ENCODE measurements at regions not wholly inside any gene's neighbourhood (a gene's known extent, or its start where the extent isn't known, plus 50 kb on each side); places are given as distances from the start of the nearest gene placed in this dataset.

DNA sequence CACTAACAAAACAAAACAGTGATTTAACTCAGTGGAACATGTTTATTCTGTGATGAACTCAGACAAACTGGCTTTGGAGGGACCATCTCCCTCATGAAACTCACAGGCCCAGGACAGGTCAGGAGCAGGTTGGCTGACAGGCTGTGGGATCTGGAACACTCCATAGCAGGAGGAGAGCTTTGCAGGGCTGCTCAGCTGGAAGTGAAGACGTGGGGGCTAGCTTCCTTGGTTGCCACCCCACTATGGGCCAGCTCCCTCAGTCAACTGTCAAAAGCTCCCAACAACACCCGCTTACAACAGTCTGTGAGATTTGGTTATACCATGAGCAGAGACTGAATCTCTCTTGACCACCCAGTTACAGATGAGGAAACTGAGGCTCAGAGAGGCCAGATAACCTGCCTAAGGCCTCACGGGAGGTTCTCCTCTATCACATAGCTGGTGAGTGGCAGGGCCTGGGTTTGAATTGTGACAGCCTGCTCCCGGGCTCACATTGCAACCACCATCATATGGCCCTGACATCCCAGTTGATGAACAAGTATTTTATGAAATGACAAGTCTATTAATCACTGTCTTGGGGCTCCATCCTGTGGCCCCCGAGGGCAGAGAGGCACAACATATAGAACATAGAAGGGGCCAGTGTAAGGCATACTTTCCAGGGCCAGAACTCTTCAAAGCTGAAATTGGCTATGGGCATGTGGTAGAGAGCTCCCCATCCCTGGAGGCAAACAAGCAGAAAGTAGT, 473.4 kb downstream of the MN1 start:
- Histone ChIP-seq H3K4me1 (ENCODE audit: control insufficient read depth, insufficient read depth, low read length) (peaks cover 5% of the 10 kb centered on the region), H3K9me3 (replicated peaks; ENCODE audit: control insufficient read depth, low read depth, low read length) (no peaks in the 10 kb centered on the region), H3K27me3 (ENCODE audit: control insufficient read depth, insufficient read depth, low read length) (peaks cover 33% of the 10 kb centered on the region), H3K27ac (ENCODE audit: low read length) (no peak overlapping the region), H3K4me3 (ENCODE audit: low read length) (no peak overlapping the region), H3K36me3 (ENCODE audit: control insufficient read depth, insufficient read depth, low read length) (no peaks in the 10 kb centered on the region)
- no CpG with 5 or more reads among the region's 5 CpGs for WGBS (ENCODE audit: insufficient coverage)
- no peak for DNase-seq

DNA sequence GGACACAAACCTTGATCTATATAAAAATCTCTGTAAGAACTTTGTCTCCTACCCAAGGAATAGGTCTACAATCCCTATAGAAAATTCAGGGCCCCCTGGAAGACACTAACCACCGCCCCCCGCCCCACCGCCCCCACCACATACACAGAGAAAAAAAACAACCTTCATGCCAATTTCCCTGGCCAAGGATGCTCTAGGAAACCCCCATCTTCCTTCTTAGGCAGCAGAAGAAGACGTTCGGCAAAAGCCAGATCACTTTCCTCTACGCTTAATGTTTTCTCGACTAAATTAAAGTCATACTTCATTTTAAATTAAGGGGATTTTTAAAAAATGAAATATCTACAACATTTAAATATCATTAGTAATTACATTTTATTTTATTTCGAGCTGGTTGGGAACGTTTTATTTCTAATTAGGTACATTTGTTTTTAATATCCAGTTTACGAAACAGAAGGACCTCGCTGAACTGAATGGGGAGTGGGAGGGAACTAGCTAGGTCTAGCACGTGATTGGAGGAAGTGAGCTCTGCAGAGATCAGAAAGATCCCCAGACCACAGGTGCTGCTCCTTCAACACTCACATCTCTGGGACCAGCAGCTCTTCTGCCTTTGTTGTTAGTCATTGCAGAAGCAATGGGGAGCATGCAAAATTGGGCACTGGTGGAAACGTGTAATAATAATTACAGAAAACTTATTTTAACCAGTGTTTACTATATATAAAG, 472.3 kb downstream of the MN1 start:
- Histone ChIP-seq H3K4me3 (ENCODE audit: low read length) (no peak overlapping the region), H3K36me3 (ENCODE audit: control insufficient read depth, insufficient read depth, low read length) (no peaks in the 10 kb centered on the region), H3K27me3 (ENCODE audit: control insufficient read depth, insufficient read depth, low read length) (peaks cover 22% of the 10 kb centered on the region), H3K4me1 (ENCODE audit: control insufficient read depth, insufficient read depth, low read length) (no peaks in the 10 kb centered on the region), H3K9me3 (replicated peaks; ENCODE audit: control insufficient read depth, low read depth, low read length) (no peaks in the 10 kb centered on the region), H3K27ac (ENCODE audit: low read length) (no peak overlapping the region)
- peak; percentile 41 for DNase-seq
- WGBS (ENCODE audit: insufficient coverage) = 0% methylated on average over 1 of the region's 13 CpGs

DNA sequence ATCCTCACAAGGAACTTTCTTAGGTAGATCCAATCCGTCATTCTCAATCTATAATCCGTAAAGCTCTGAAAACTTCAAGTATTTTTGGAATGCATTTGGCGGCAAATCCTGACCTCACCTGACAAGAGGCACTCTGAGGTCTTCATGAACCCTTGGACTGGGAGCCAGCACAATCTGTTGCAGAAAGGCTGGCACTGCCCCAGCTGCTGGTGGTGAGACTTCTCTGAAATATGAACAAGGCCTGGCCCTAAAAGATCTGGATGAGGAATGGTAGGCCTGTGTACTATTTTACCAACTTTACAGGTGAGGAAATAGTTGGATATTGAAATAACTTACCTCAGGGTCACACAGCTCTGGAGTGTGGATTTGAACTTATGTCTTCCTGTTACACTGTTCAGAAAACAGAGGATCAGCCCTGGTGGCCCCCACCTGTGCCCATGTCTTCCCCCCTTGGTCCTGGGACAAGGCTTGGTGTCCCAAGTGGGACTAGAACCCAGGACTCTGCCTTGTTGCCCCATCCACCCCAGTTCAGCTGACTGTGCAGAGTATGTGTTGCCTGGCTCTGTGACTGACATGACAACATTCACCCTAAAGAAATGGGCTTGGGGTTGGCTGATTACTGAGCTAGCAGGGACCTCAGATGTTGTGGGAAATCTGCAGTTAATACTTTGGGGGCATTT, 471.4 kb downstream of the MN1 start:
- Histone ChIP-seq H3K27ac (ENCODE audit: low read length) (no peak overlapping the region), H3K27me3 (ENCODE audit: control insufficient read depth, insufficient read depth, low read length) (peaks cover 25% of the 10 kb centered on the region), H3K4me1 (ENCODE audit: control insufficient read depth, insufficient read depth, low read length) (no peaks in the 10 kb centered on the region), H3K36me3 (ENCODE audit: control insufficient read depth, insufficient read depth, low read length) (no peaks in the 10 kb centered on the region), H3K9me3 (replicated peaks; ENCODE audit: control insufficient read depth, low read depth, low read length) (no peaks in the 10 kb centered on the region), H3K4me3 (ENCODE audit: low read length) (no peak overlapping the region)
- WGBS (ENCODE audit: insufficient coverage) = 75% methylated on average over 2 of the region's 3 CpGs
- DNase-seq = no peak

DNA sequence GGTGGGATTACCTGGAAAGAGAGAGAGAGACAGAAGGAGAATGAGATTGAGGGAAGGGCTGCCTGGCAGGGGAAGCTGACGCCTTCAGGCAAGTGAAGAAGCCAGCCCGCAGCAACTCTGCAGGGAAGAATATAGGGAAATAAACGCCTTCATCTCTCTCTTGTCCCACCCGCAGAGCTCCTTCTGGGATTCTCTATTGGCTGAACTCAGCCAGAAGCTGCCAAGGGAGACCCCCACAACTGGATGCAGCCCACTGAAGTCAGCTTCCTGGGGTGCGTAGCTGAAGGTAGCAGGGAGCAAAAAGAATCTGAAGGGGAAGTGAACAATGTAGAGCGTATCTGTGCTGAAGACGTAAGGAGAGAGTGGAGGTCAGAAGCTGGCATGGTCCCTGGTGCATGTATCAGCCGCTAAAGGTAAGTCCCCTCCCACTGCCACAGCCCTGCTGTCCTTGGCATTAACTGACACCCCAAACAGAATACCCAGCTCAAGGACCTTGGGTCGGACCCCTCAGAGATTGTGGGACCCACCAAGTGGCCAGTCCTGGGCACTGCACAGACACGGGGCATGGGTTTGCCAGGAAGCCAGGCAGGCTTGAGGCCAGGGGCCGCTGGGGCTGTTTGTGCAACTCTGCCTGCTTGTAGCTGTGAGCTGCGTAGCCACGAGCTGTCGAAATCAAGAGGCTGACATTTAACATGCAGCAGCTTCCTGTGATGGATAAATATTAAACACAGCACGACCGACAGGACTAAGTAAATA, 469.9 kb downstream of the MN1 start:
- peaks cover 25% of the 10 kb centered on the region for H3K27me3 ChIP-seq (ENCODE audit: control insufficient read depth, insufficient read depth, low read length)
- H3K4me1 ChIP-seq (ENCODE audit: control insufficient read depth, insufficient read depth, low read length) = no peaks in the 10 kb centered on the region
- H3K27ac ChIP-seq (ENCODE audit: low read length) = no peak overlapping the region
- no peak overlapping the region for H3K4me3 ChIP-seq (ENCODE audit: low read length)
- no peak for DNase-seq
- no peaks in the 10 kb centered on the region for H3K9me3 ChIP-seq (replicated peaks; ENCODE audit: control insufficient read depth, low read depth, low read length)
- H3K36me3 ChIP-seq (ENCODE audit: control insufficient read depth, insufficient read depth, low read length) = no peaks in the 10 kb centered on the region
- 20% methylated on average over 9 of the region's 16 CpGs for WGBS (ENCODE audit: insufficient coverage)

DNA sequence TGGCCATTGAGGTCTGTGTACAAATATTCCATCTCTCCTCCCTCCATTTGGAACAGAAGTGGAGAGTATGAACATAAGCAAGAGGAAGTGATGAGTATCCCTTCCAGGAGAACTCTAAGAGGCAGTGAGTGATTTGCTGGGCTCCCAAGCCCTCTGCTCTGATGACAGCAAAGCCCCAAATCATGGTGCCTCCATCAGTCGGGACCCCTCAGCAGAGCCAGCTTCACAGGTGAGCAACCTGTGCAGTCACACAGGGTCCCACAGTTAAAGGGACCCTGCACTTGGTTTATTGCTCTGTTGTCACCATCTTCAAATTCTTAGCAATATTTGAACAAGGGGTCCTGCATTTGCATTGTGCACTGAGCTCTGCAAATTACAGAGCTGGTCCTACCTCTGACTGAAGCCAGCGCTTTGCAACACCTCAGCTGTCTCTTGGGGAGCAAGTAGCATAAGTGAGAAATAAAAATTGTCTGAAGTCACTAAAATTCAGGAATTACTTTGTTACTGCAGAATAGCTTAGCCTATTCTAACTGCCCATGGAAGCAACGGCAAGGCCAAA, 466.4 kb downstream of the MN1 start:
- DNase-seq = no peak
- Histone ChIP-seq H3K27ac (ENCODE audit: low read length) (no peak overlapping the region), H3K9me3 (replicated peaks; ENCODE audit: control insufficient read depth, low read depth, low read length) (no peaks in the 10 kb centered on the region), H3K4me1 (ENCODE audit: control insufficient read depth, insufficient read depth, low read length) (no peaks in the 10 kb centered on the region), H3K27me3 (ENCODE audit: control insufficient read depth, insufficient read depth, low read length) (peaks cover 16% of the 10 kb centered on the region), H3K4me3 (ENCODE audit: low read length) (no peak overlapping the region), H3K36me3 (ENCODE audit: control insufficient read depth, insufficient read depth, low read length) (no peaks in the 10 kb centered on the region)
- WGBS (ENCODE audit: insufficient coverage) = 100% methylated on average over 1 of the region's 3 CpGs

DNA sequence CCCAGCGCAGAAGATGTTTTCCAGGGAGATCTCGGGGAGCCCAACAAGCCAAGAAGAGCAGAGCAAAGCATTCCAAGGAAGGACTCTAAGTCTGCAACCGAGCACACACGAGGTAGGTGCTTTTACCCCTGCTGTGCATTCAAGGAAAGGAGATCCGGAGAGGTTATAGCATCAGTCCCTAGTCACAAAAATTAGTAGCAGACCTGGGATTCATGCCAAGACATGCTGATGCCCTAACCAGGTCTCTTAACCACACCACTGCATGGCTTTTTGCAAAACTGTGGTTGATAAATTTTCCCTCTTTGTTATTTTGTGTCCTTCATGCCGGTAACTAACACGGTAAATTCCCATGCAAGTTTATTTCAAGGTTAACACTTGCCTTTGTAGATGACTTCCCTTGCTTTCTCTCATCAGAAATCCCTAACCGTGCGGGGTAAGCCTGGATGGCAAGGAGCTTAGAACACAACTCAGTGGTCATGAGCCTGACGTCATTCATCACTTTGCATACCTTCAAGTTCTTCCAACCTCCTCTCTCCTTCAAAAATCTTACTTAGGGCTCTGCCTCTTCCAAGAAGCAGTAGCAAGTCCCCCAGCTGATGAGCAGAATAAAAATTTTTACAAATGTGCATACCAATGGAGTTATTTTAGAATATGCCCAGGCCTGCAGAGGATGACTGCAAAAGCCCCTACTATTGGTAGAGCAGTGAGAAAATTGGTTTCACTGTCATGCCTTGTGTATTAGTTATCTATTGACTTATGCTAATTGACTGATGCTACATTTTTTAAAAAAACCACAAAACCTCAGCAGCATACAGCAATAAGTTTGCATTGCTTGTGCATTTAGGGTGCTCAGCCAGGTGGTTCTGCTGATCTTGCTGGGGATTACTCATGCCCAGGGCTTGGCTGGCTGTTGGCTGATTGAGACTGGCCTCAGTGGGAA, 465.1 kb downstream of the MN1 start:
- peaks cover 11% of the 10 kb centered on the region for H3K27me3 ChIP-seq (ENCODE audit: control insufficient read depth, insufficient read depth, low read length)

DNA sequence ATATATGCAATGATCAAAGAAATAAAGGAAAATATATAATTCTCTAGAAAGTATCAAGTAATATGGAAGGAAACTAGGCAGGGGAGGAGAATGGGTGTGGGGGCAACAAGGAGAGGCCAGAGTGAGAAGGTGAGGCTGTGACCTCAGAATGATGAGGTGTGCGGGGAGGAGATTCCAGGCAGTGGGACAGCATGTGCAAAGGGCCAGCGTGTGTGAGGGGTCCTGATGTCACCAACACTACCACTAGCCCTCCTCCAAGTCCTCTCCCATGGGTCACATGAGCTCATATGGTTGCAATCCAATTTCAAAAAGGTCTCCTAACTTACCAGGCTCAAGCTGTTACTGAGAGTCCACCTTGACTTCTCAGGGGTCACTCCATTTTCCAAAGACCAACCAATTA, 463.9 kb downstream of the MN1 start:
- H3K27me3 ChIP-seq (ENCODE audit: control insufficient read depth, insufficient read depth, low read length) = peaks cover 5% of the 10 kb centered on the region
- WGBS (ENCODE audit: insufficient coverage) = no CpG with 5 or more reads among the region's 2 CpGs
- H3K4me3 ChIP-seq (ENCODE audit: low read length) = no peak overlapping the region
- no peaks in the 10 kb centered on the region for H3K9me3 ChIP-seq (replicated peaks; ENCODE audit: control insufficient read depth, low read depth, low read length)
- no peaks in the 10 kb centered on the region for H3K36me3 ChIP-seq (ENCODE audit: control insufficient read depth, insufficient read depth, low read length)
- no peak overlapping the region for H3K27ac ChIP-seq (ENCODE audit: low read length)
- H3K4me1 ChIP-seq (ENCODE audit: control insufficient read depth, insufficient read depth, low read length) = no peaks in the 10 kb centered on the region
- no peak for DNase-seq

More for the DNA sequence above, 465.1 kb downstream of the MN1 start:
- no peaks in the 10 kb centered on the region for H3K4me1 ChIP-seq (ENCODE audit: control insufficient read depth, insufficient read depth, low read length)
- no peak for DNase-seq
- H3K4me3 ChIP-seq (ENCODE audit: low read length) = no peak overlapping the region
- WGBS (ENCODE audit: insufficient coverage) = 58% methylated on average over 6 of the region's 10 CpGs
- H3K36me3 ChIP-seq (ENCODE audit: control insufficient read depth, insufficient read depth, low read length) = no peaks in the 10 kb centered on the region
- H3K9me3 ChIP-seq (replicated peaks; ENCODE audit: control insufficient read depth, low read depth, low read length) = no peaks in the 10 kb centered on the region
- no peak overlapping the region for H3K27ac ChIP-seq (ENCODE audit: low read length)

DNA sequence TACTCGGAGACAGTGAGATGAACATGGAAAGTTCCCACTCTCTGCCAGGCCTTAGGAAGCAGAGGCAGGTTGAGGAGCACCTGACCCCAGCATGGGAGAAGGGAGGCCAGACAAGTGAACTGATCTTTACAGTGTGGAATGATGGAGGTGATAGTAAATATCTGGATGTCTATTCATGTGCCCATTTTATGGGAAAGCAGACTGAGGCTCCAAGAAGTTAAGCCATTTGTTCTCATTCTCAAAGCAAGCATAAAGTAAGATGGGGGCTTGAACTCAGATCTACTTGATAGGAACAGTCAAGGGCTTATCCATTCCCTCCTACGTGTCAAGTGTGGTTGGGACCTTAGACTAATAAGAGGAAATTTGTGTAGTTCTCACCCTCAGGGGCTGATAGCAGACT, 461.5 kb downstream of the MN1 start:
- DNase-seq = no peak
- 88% methylated on average over 1 of the region's 2 CpGs for WGBS (ENCODE audit: insufficient coverage)
- H3K9me3 ChIP-seq (replicated peaks; ENCODE audit: control insufficient read depth, low read depth, low read length) = peaks cover 2% of the 10 kb centered on the region
- no peaks in the 10 kb centered on the region for H3K4me1 ChIP-seq (ENCODE audit: control insufficient read depth, insufficient read depth, low read length)
- no peak overlapping the region for H3K27ac ChIP-seq (ENCODE audit: low read length)
- H3K36me3 ChIP-seq (ENCODE audit: control insufficient read depth, insufficient read depth, low read length) = no peaks in the 10 kb centered on the region
- no peak overlapping the region for H3K4me3 ChIP-seq (ENCODE audit: low read length)
- peaks cover under 1% of the 10 kb centered on the region for H3K27me3 ChIP-seq (ENCODE audit: control insufficient read depth, insufficient read depth, low read length)

DNA sequence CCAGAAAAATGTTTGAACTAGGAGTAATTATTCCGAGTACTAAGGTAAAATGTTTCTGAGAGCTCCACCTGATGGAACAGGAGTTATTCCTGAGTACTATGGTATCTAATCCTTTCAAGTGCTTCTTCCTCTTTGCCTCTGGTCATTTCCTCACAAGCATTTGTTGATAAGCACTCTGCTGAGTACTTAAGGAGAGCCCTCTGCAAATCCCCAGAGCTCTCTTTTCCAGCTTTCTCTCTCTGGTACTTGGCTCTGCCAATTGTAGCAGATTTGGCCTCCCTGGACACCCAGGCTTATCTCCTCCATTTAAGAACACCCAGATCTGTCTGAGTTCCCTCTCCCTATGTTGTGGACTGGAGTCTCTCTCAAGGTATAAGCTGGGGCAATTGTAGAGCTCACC, 457.0 kb downstream of the MN1 start:
- Histone ChIP-seq H3K9me3 (replicated peaks; ENCODE audit: control insufficient read depth, low read depth, low read length) (peaks cover 8% of the 10 kb centered on the region), H3K27ac (ENCODE audit: low read length) (no peak overlapping the region), H3K4me1 (ENCODE audit: control insufficient read depth, insufficient read depth, low read length) (no peaks in the 10 kb centered on the region), H3K36me3 (ENCODE audit: control insufficient read depth, insufficient read depth, low read length) (no peaks in the 10 kb centered on the region), H3K4me3 (ENCODE audit: low read length) (no peak overlapping the region), H3K27me3 (ENCODE audit: control insufficient read depth, insufficient read depth, low read length) (no peaks in the 10 kb centered on the region)
- no CpG with 5 or more reads among the region's 1 CpG for WGBS (ENCODE audit: insufficient coverage)
- DNase-seq = no peak
